DMS153 treated with DMSO at 0.1 percent for 48 hours (cell line): ENCODE measurements at regions not wholly inside any gene's neighbourhood (a gene's known extent, or its start where the extent isn't known, plus 50 kb on each side); places are given as distances from the start of the nearest gene placed in this dataset.

Experiments used
- DNase-seq: peaks from one replicate; lab custom pipeline; 2025; ENCODE audit not compliant: unreplicated experiment; lab: John Stamatoyannopoulos, UW

DNA sequence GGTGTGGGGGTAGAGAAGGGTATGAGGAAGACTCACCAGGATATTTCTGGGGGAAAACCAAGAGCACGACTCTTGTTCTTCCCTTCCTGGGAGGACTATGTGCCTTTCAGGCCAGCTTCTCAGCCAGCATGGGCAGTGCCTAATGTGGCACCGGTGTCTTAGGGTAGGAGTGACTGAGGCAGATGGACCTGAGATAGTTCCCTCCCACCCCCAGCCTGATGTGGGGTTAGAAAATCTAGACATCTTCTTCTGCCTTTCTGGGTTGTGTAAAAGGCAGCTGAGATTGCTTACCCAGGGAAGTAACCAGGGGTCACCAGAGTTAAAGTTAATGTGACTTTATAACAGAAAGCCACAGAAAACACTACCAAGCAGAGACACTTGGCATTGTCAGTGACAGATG is 127.3 kb downstream of the TMA16 start:
- DNase-seq = no peak

DNA sequence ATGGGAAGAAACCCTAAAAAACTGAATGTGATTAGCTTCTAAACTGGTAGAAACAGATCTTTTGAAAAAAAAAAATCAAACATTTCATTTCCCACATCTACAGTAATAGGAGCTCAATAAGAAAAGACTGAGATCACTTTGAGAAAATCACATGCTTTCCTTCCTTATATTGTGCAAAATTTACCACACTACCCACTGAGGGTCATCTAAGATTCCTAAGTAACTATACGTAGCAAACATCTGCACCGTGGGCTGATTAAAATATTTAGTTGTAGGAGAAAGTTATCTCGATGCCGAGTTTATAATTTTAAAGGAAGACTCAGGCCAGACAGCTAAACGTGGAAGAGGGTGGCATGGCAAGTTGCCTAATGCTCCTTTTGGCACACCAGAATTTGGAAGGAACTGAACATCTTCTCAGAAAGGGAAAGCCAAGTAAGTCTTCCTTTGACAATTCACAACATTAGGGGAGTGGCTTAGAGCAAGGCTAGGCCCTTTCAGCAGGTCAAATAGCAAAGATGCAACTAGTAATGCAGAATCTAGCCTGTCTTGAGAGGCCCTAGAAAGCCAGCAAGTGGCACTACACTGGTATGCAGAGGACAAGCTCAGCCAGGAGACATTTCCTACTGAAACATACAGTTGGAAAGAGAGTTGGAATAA is 128.0 kb downstream of the TMA16 start:
- no peak for DNase-seq

DNA sequence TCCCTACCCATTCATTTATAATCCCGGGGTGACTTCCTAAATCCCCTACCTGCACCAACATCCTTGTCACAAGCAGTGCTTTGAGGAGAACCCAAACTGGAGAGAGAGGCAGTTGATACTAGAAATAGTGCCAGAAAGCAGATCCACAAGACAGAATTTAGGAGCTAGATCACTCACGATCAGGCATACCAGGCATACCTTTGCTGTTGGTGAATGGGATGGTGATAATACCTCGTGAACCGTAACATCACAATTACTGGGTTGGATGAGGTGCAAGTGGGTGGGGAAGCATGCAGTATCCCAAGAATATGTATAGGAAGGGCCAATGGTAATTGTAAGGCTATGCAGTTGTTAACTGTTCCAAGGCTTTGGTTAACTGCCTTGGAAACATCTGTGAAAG is 129.3 kb downstream of the TMA16 start:
- no peak for DNase-seq

GRCh38 chr4:163624727-163625126 is 130.2 kb downstream of the TMA16 start:
- no peak for DNase-seq

DNA sequence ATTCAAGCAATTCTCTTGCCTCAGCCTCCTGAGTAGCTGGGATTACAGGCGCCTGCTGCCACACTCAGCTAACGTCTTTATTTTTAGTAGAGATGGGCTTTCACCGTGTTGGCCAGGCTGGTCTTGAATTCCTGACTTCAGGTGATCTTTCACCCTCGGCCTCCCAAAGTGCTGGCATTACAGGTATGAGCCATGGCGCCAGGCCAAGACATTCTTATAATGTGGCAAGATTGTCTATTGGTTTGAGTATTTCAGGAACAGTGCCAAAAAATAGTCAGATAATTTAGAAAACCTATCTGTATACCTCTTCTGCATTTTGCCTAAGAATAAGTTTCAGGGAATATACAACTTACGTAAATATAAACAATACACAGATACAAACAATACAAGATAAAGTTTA is 136.8 kb downstream of the TMA16 start:
- no peak for DNase-seq

GRCh38 chr4:163638909-163639308 is 144.4 kb downstream of the TMA16 start:
- DNase-seq = no peak

DNA sequence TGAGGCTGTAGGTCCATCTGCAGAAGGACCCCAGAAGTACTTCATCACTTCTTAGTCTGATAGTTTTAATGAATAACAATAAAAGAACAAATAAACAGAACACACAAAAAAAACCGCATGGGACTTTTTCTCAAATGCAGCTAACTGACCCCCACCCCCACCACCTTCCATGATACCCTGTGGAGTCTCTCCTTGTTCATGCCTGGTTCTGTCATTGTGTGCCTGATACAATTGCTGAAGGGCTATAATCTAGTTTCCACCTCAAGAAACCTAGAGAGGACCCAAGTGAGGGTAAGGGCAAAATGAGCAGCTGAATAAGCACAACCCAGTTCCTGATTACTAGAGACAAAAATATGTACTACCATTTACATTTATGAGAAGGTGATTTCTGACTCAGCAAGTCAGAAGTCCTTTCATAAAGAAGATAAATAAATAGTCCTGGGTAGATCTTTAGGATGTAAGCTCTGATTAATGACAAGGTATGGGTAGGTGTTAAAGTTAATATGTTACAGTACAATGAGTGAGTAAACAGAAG is 155.1 kb downstream of the TMA16 start:
- no peak for DNase-seq

- no peak for DNase-seq
These were observed 157.3 kb downstream of the TMA16 start for GRCh38 chr4:163651761-163652160.

- DNase-seq = no peak
These were observed 160.1 kb downstream of the TMA16 start for GRCh38 chr4:163654621-163655020.

- DNase-seq = no peak
These were observed 166.1 kb downstream of the TMA16 start for GRCh38 chr4:163660636-163661035.

- DNase-seq = no peak
These were observed 168.3 kb downstream of the TMA16 start for GRCh38 chr4:163662768-163663167.

- DNase-seq = no peak
These were observed 169.2 kb downstream of the TMA16 start for GRCh38 chr4:163663454-163664225.

- no peak for DNase-seq
These were observed 170.6 kb downstream of the TMA16 start for GRCh38 chr4:163665101-163665500.

- no peak for DNase-seq
These were observed 171.2 kb downstream of the TMA16 start for GRCh38 chr4:163665521-163666331.

GRCh38 chr4:163666332-163666873 is 171.9 kb downstream of the TMA16 start:
- DNase-seq = no peak

- DNase-seq = no peak
These were observed 178.3 kb downstream of the TMA16 start for GRCh38 chr4:163672751-163673150.

DNA sequence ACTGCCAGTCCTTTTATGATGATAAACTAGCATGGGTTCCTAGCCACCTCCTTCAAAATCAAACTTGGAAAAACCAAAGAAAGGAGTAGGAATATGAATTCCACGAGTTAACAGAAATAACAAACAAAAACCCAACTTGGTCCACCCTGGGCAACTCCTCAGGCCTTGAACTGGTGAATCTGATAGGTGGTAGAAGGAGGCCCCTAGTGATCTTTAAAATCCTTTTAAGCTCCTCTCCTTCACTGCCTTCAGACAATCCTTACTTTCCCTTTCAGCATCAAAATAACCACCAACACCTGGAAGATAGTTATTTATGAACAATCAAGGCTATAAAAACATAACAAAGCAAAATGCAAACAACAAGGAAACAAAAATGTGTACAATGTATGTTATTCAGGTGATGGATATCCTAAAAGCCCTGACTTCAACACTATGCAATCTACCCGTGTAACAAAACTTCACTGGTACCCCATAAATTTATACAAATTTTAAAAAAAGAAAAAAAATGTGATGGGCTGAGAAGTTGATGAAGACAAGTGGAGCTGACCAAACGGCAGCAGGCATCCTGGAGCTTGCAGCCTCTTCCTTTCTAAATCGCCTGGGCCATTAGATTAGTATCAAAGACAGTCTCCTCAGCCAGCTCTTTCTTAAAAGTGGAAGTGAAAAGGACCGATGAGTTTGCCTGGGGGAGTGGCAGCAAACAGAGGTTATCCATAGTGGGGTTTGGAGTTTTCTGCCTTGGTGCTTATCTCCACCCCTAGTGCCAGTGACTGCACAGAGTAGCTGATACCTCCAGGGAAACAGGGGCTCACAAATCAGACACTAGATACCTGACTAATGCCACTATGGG is 179.6 kb downstream of the TMA16 start:
- no peak for DNase-seq

DNA sequence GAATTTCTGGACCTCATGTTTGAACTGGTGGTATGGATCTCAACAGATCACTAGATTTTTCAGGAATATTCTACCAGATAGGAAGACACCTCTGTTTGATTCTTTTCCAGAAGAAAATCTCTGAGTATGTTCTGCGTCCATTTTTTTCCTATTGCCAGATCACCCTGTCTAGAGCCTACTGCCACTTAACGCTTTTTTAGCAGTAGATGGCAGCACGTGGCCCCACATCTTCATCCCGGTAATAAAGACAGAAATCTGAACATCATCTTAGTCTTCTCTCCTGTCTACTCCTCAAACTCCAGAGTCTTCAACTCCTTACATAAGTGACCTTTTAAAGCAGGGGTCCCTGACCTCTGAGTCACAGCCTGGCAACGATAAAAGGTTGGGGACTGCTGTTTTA is 184.7 kb downstream of the TMA16 start:
- no peak for DNase-seq

DNA sequence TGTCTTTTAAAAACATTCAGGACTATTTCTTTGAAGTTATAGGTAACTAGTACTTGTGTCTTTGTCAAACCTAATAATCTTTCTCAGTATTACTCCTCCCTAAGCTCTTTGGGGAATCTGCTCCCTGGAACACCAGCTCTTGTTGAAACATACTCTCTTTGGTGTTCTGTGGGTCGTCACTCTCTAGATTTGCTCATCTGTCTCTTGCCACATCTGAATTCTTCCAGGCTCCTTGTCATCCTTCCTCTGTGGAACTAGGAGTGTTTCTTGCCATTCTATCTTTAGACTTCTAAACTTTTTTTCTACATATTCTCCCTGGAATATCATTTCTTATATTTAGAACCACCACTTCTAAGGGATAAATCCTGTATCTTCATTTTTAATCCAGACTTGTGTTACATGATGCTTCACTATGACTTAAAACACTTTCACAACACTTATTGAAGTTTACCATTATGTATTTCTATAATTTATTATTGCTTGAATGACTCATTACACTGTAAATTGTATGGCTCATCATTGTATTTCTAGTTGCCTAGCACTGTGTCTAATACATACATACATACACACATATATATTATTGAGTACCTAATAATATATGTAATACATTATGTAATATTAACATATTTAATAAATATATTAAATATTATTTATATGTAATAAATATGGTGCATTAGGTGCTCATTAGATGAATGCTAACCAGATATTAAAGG is 186.1 kb downstream of the TMA16 start:
- no peak for DNase-seq
